Trophoblast cell (in vitro differentiated cells and primary cell): ENCODE measurements at regions not wholly inside any gene's neighbourhood (a gene's known extent, or its start where the extent isn't known, plus 50 kb on each side); places are given as distances from the start of the nearest gene placed in this dataset.
"Not testable (repeated sequence)": the region's sequence is repeated elsewhere in the genome, so short reads cannot be mapped to it uniquely, and the experiment has no call there.

ENCODE experiments used
- DNase-seq, 2 donors: peaks; one replicate each; pipeline ENCODE4 v3.0.0-alpha.2; 2016
- H2AFZ ChIP-seq: 2 replicates; pipeline ENCODE4 v1.6.1; 2013; ENCODE audit warnings: low read length, moderate library complexity, mild to moderate bottlenecking; ENCODE audit not compliant: insufficient read depth, poor library complexity
- H2AK5ac ChIP-seq: 2 replicates; pipeline ENCODE4 v1.6.1; 2013; ENCODE audit warnings: mild to moderate bottlenecking, low read length
- H2BK120ac ChIP-seq: 2 replicates; pipeline ENCODE4 v1.6.1; 2013; ENCODE audit warnings: low read length, mild to moderate bottlenecking, moderate library complexity; ENCODE audit not compliant: insufficient read depth, poor library complexity
- H2BK12ac ChIP-seq: 2 replicates; pipeline ENCODE4 v1.6.1; 2013; ENCODE audit warnings: mild to moderate bottlenecking, low read length, moderate library complexity
- H2BK5ac ChIP-seq: 2 replicates; pipeline ENCODE4 v1.6.1; 2013; ENCODE audit warnings: low read length, low read depth, moderate library complexity, mild to moderate bottlenecking; ENCODE audit not compliant: poor library complexity
- H3K14ac ChIP-seq: 2 replicates; pipeline ENCODE4 v1.6.1; 2013; ENCODE audit warnings: mild to moderate bottlenecking, low read length
- H3K18ac ChIP-seq: 2 replicates; pipeline ENCODE4 v1.6.1; 2013; ENCODE audit warnings: mild to moderate bottlenecking, low read length
- H3K23ac ChIP-seq: 2 replicates; pipeline ENCODE4 v1.6.1; 2013; ENCODE audit warnings: low read length
- H3K27ac ChIP-seq: 2 replicates; pipeline ENCODE4 v1.5.1; 2013; ENCODE audit warnings: low read depth, mild to moderate bottlenecking, inconsistent platforms, low read length, moderate library complexity
- H3K27me3 ChIP-seq: 2 replicates; pipeline ENCODE4 v1.6.1; 2013; ENCODE audit warnings: inconsistent platforms, mild to moderate bottlenecking, low read length, moderate library complexity; ENCODE audit not compliant: insufficient read depth
- H3K36me3 ChIP-seq, 2 experiments: 1 replicate in 1 of 2; 2 replicates in 1 of 2; pipeline ENCODE4 v1.6.1; 2013; ENCODE audit warnings: low read length in 2 of 2, mild to moderate bottlenecking in 2 of 2, moderate library complexity in 1 of 2; ENCODE audit not compliant: insufficient read depth in 2 of 2, control insufficient read depth in 1 of 2
- H3K4ac ChIP-seq: 2 replicates; pipeline ENCODE4 v1.6.1; 2013; ENCODE audit warnings: low read depth, mild to moderate bottlenecking, low read length, moderate library complexity
- H3K4me1 ChIP-seq, 2 experiments: 1 replicate in 1 of 2; 2 replicates in 1 of 2; pipeline ENCODE4 v1.6.1; 2013; ENCODE audit warnings: low read length in 2 of 2, mild to moderate bottlenecking in 2 of 2, moderate library complexity in 1 of 2; ENCODE audit not compliant: insufficient read depth in 2 of 2, control insufficient read depth in 1 of 2
- H3K4me2 ChIP-seq: 2 replicates; pipeline ENCODE4 v1.6.1; 2013; ENCODE audit warnings: inconsistent platforms, mild to moderate bottlenecking, low read length, moderate library complexity
- H3K4me3 ChIP-seq: 2 replicates; pipeline ENCODE4 v1.5.1; 2013; ENCODE audit warnings: mild to moderate bottlenecking, low read depth, low read length, inconsistent platforms
- H3K79me1 ChIP-seq: one replicate; pipeline ENCODE4 v1.6.1; 2013; ENCODE audit warnings: low read length
- H3K79me2 ChIP-seq: 2 replicates; pipeline ENCODE4 v1.6.1; 2013; ENCODE audit warnings: low read length, mild to moderate bottlenecking; ENCODE audit not compliant: control insufficient read depth, insufficient read depth, poor library complexity
- H3K9ac ChIP-seq: 2 replicates; pipeline ENCODE4 v1.6.1; 2013; ENCODE audit warnings: mild to moderate bottlenecking, low read length
- H3K9me3 ChIP-seq: 2 replicates; pipeline ENCODE4 v1.6.1; 2013; ENCODE audit warnings: low read depth, mild to moderate bottlenecking, control low read depth, inconsistent platforms, low read length; ENCODE audit not compliant: insufficient read depth
- H4K12ac ChIP-seq: 2 replicates; pipeline ENCODE4 v1.6.1; 2013; ENCODE audit warnings: low read depth, mild to moderate bottlenecking, low read length, moderate library complexity
- H4K8ac ChIP-seq: 2 replicates; pipeline ENCODE4 v1.6.1; 2013; ENCODE audit warnings: low read depth, mild to moderate bottlenecking, low read length, moderate library complexity
- H4K91ac ChIP-seq: one replicate; pipeline ENCODE4 v1.6.1; 2013; ENCODE audit warnings: low read depth, mild to moderate bottlenecking, low read length, moderate library complexity
- WGBS: extraction: QIAGEN DNeasy Blood & Tissue Kit; methylation state at CpG from one replicate; pipeline ENCODE4 v1.1.7; 2013; ENCODE audit warnings: missing lambda C conversion rate; ENCODE audit not compliant: insufficient read length, insufficient coverage; ENCODE audit errors: extremely low coverage; 5-methylcytosine and 5-hydroxymethylcytosine counted together

DNA sequence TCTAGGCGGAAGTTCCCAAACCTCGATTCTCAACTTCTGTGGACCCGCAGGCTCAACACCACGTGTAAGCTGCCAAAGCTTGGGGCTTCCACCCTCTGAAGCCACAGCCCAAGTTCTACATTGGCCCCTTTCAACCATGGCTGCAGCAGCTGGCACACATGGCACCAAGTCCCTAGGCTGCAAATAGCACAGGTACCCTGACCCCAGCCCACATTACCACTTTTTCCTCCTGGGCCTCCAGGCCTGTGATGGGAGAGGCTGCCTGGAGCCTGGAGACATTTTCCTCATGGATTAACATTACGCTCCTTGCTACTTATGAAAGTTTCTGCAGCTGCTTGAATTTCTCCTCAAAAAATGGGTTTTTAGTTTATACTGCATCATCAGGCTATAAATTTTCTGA lies 479.5 kb downstream of the PCDH7 start:
- no peak overlapping the region for H4K8ac ChIP-seq
- no peak for DNase-seq
- no peak overlapping the region for H2AK5ac ChIP-seq
- H3K4ac ChIP-seq, result no peak overlapping the region
- no peaks in the 10 kb centered on the region for H3K4me1 ChIP-seq
- H2BK5ac ChIP-seq, result no peak overlapping the region
- peaks cover 8% of the 10 kb centered on the region for H3K9me3 ChIP-seq
- H3K79me1 ChIP-seq, result no peaks in the 10 kb centered on the region
- H3K79me2 ChIP-seq, result no peaks in the 10 kb centered on the region
- no peak overlapping the region for H3K4me3 ChIP-seq
- no peak overlapping the region for H3K14ac ChIP-seq
- no CpG with 5 or more reads among the region's 5 CpGs for WGBS
- H3K27me3 ChIP-seq, result no peaks in the 10 kb centered on the region
- peaks cover 0 to 1% of the 10 kb centered on the region in 2 experiments for H3K36me3 ChIP-seq
- no peak overlapping the region for H3K27ac ChIP-seq
- no peak overlapping the region for H4K91ac ChIP-seq
- H2BK120ac ChIP-seq, result no peak overlapping the region
- no peak overlapping the region for H2AFZ ChIP-seq
- H3K23ac ChIP-seq, result no peak overlapping the region
- no peak overlapping the region for H3K9ac ChIP-seq
- no peak overlapping the region for H3K4me2 ChIP-seq
- no peak overlapping the region for H3K18ac ChIP-seq
- H4K12ac ChIP-seq, result no peak overlapping the region
- no peak overlapping the region for H2BK12ac ChIP-seq

DNA sequence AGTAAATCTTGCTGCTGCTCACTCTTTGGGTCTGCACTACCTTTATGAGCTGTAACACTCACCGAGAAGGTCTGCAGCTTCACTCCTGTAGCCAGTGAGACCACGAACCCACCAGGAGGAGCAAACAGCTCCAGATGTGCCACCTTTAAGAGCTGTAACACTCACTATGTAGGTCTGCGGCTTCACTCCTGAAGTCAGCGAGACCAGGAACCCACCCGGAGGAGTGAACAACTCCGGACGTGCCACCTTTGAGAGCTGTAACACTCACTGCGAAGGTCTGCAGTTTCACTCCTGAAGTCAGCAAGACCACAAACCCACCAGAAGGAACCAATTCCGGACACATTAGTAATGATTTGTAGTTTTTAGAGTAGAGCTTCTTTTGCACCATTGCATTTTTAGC lies 481.9 kb downstream of the PCDH7 start:
- H3K27ac ChIP-seq, H3K9ac ChIP-seq: not testable (repeated sequence)

DNA sequence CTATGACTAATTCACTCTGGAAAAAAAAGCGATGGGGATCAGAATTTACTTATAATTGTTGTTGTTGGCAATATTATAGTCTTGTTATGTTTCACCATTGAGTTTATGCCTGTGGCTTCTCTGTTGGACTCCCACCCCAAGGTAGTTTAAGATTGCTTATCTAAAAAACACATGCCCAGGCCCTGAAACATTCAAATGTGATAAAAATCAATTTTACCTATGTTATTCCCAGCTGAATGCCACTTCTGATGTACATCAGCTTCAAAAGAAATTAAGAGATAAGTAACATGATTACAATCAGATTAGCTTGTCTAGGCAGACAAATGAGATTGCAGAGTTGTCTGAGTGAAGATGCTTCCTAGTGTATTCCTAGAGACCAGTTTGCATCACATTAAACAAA lies 484.7 kb downstream of the PCDH7 start:
- H4K12ac ChIP-seq, result no peak overlapping the region
- H3K36me3 ChIP-seq, result no peaks in the 10 kb centered on the region
- no peak overlapping the region for H3K23ac ChIP-seq
- no peaks in the 10 kb centered on the region for H3K79me2 ChIP-seq
- no peaks in the 10 kb centered on the region for H3K9me3 ChIP-seq
- no peak overlapping the region for H3K4ac ChIP-seq
- no peaks in the 10 kb centered on the region for H3K27me3 ChIP-seq
- H4K8ac ChIP-seq, result no peak overlapping the region
- no peak overlapping the region for H2BK120ac ChIP-seq
- H2BK5ac ChIP-seq, result no peak overlapping the region
- no peak overlapping the region for H2AK5ac ChIP-seq
- no peak overlapping the region for H2AFZ ChIP-seq
- H3K9ac ChIP-seq, result no peak overlapping the region
- H2BK12ac ChIP-seq, result no peak overlapping the region
- H3K4me2 ChIP-seq, result no peak overlapping the region
- H3K4me3 ChIP-seq, result no peak overlapping the region
- H3K4me1 ChIP-seq, result no peaks in the 10 kb centered on the region
- H3K14ac ChIP-seq, result no peak overlapping the region
- no peak overlapping the region for H3K18ac ChIP-seq
- no peak overlapping the region for H3K27ac ChIP-seq
- no peak overlapping the region for H4K91ac ChIP-seq
- H3K79me1 ChIP-seq, result no peaks in the 10 kb centered on the region
- no CpG with 5 or more reads among the region's 1 CpG for WGBS
- DNase-seq, result no peak

More for the DNA sequence above, 481.9 kb downstream of the PCDH7 start:
- H2AK5ac ChIP-seq, H3K4ac ChIP-seq, H4K12ac ChIP-seq, H4K8ac ChIP-seq, H3K27me3 ChIP-seq, H2AFZ ChIP-seq, H3K23ac ChIP-seq, H3K14ac ChIP-seq, DNase-seq, H3K4me3 ChIP-seq, H2BK12ac ChIP-seq, H3K36me3 ChIP-seq, H3K79me2 ChIP-seq, H3K9me3 ChIP-seq, H3K4me1 ChIP-seq, H3K4me2 ChIP-seq, H3K79me1 ChIP-seq, H2BK5ac ChIP-seq, H2BK120ac ChIP-seq, H3K18ac ChIP-seq, H4K91ac ChIP-seq: not testable (repeated sequence)
- WGBS, result no CpG with 5 or more reads among the region's 9 CpGs

DNA sequence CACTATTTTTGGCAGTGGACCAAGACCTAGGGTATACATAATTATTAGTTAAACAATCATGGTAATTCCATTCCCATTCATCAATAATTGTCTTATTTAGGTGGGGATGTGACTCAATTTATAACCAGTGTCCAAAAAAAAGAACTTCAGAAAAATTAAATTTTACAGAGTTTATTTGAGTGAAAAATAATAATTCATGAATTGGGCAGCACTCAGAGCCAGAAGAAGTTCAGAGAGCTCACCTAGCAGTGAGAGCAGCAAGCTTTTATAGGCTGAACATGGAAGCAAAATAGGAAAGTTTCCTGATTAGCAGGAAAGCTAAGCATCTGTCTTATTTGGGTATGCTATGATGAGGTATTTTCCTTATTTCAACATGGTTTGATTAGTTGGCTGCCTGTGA lies 500.8 kb downstream of the PCDH7 start:
- no peaks in the 10 kb centered on the region for H3K79me1 ChIP-seq
- H3K9ac ChIP-seq, result no peak overlapping the region
- no peaks in the 10 kb centered on the region for H3K36me3 ChIP-seq
- H3K14ac ChIP-seq, result no peak overlapping the region
- H4K91ac ChIP-seq, result no peak overlapping the region
- no peak overlapping the region for H2BK5ac ChIP-seq
- no peak overlapping the region for H3K4me2 ChIP-seq
- no peaks in the 10 kb centered on the region for H3K4me1 ChIP-seq
- H3K9me3 ChIP-seq, result no peaks in the 10 kb centered on the region
- H2BK12ac ChIP-seq, result no peak overlapping the region
- no peak overlapping the region for H3K4me3 ChIP-seq
- H4K12ac ChIP-seq, result no peak overlapping the region
- no peak overlapping the region for H2AFZ ChIP-seq
- H2BK120ac ChIP-seq, result no peak overlapping the region
- no peak overlapping the region for H2AK5ac ChIP-seq
- no peak overlapping the region for H3K27ac ChIP-seq
- no peak overlapping the region for H3K18ac ChIP-seq
- DNase-seq, result no peak
- H4K8ac ChIP-seq, result no peak overlapping the region
- H3K23ac ChIP-seq, result no peak overlapping the region
- H3K79me2 ChIP-seq, result no peaks in the 10 kb centered on the region
- no peak overlapping the region for H3K4ac ChIP-seq
- H3K27me3 ChIP-seq, result no peaks in the 10 kb centered on the region
